Adrenal gland (tissue), 5 donors: ENCODE measurements at regions not wholly inside any gene's neighbourhood (a gene's known extent, or its start where the extent isn't known, plus 50 kb on each side); places are given as distances from the start of the nearest gene placed in this dataset.

Experiments
- CTCF ChIP-seq, 6 experiments: fragments of 450-650 bp in 4 of 6; fragments of 200-600 bp in 2 of 6; sonication (generic) in 1 of 6; IDR thresholded peaks; 1 replicate in 5 of 6; 2 replicates in 1 of 6; pipeline versions ENCODE4 v1.5.1 to v1.8.0; 2016 to 2021; ENCODE audit warnings: antibody characterized with exemption in 6 of 6, mild to moderate bottlenecking in 2 of 6, moderate library complexity in 1 of 6
- POLR2A ChIP-seq, 2 donors: fragments of 450-650 bp; IDR thresholded peaks; one replicate each; pipeline ENCODE4 v1.6.1; 2017; ENCODE audit warnings: antibody characterized with exemption in 2 of 2, mild to moderate bottlenecking in 2 of 2, moderate library complexity in 1 of 2
- donor health status: DM: no; HTN: no; CAD: no.

- no peak for TF ChIP-seq CTCF (IDR thresholded peaks at IDR 0.05)
- no peak for TF ChIP-seq POLR2A (IDR thresholded peaks at IDR 0.05)
Measured at GRCh38 chr6:50586331-50586675, 127.0 kb upstream of the TFAP2D start.
